Erythroblast (primary cell): ENCODE measurements at regions not wholly inside any gene's neighbourhood (a gene's known extent, or its start where the extent isn't known, plus 50 kb on each side); places are given as distances from the start of the nearest gene placed in this dataset.

Experiments used
- GATA1 ChIP-seq: IDR thresholded peaks from 2 replicates; pipeline ENCODE4 v1.6.1; 2011; ENCODE audit warnings: low read depth, mild to moderate bottlenecking, control low read depth, low read length, moderate library complexity
- POLR2A ChIP-seq: IDR thresholded peaks from 2 replicates; pipeline ENCODE4 v1.6.1; 2011; ENCODE audit warnings: mild to moderate bottlenecking, low read length

DNA sequence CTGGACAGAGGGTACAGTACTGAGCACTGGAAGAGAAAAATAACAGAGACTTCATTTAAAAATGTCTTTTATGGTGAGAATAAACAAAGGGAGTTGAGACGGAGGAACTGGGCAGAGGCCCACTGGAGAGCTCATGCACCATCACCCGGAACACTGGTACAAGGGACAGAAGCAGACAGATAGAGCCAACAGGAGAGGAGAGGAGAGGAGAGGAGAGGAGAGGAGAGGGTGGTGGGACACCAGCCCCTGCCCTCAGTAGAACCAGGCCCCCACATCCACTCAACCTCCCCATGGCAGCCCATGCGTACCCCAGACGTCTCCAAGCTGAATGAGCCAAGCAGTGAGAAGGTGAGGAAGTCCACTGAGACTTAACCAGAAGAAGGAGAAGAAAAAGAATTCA, 390.5 kb upstream of the CNR1 start:
- no peak for TF ChIP-seq POLR2A
- TF ChIP-seq GATA1, result no peak
